Inflammatory macrophage (primary cell): ENCODE measurements at regions not wholly inside any gene's neighbourhood (a gene's known extent, or its start where the extent isn't known, plus 50 kb on each side); places are given as distances from the start of the nearest gene placed in this dataset.
A peak's percentile ranks its signal among the peaks of the same experiment; 100 is the strongest.
"Not testable (repeated sequence)": the region's sequence is repeated elsewhere in the genome, so short reads cannot be mapped to it uniquely, and the experiment has no call there.

Experiments
- DNase-seq, 2 donors: peaks; one replicate each; pipeline ENCODE4 v3.0.0-alpha.2; 2020 to 2022

DNA sequence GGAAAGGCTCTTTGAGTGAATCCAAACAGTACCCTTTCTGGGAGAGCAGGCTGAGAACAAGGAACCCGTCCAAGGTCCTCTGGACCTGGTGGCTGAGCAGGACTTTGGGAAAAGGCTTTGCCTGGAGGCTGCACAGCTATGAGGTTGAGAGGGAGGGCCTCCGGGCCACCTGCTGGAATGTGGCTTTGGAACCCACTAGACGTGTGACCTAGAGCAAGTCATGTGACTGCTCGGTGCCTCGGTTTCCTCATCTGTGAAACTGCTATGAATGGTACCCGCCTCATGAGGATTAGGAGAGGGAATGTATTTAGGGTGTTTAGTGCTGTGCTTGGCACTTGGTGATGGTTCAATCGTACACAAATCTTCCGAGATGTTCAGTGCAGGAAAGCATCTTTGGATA lies 50.4 kb downstream of the HAPSTR1 start:
- DNase-seq: no peak

DNA sequence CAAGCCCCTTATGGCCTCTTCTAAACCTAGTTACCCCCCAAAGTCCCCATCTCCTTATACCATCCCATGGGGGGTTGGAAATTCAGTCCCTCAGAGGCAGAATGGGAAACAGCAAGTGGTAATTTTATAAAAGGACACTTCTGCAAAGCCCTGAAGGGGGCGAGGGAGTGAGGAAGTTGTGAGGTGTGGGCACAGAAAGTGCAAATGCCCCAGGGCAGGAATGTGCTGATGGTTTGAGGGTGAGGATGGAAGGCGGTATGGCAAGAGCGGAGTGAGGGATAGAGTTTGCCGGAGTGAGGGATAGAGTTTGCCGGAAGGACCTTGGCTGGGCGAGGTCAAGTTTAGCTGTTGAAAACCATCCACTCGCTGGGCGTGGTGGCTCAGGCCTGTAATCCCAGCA lies 52.7 kb downstream of the HAPSTR1 start:
- no peak for DNase-seq

DNA sequence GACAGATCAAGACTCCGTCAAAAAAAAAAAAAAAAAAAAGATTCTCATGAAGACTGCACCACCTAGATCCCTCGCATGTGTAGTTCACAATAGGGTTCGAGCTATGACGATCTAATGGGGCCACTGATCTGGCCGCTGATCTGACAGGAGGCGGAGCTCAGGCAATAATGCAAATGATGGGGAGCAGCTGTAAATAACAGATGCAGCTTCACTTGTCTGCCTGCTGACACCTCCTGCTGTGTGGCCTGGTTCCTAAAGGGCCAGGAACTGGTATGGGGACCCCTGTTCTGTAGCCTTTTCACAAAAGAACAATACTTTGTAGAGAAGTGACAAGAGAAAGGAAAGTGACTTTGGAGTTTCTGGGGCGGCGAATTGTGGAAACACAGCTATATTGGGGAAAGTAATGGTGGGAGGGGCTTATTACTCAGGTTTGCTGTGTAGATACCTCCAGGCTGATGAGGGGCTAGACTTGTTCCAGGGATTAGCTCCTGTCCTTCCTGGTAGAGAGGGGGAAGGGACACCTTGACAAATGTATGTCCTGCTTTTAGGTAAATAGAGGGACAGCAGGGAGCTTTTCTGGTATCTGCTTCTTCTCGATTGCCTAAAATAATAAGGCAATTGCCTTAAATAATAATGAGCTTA lies 57.1 kb downstream of the HAPSTR1 start:
- DNase-seq: no peak

DNA sequence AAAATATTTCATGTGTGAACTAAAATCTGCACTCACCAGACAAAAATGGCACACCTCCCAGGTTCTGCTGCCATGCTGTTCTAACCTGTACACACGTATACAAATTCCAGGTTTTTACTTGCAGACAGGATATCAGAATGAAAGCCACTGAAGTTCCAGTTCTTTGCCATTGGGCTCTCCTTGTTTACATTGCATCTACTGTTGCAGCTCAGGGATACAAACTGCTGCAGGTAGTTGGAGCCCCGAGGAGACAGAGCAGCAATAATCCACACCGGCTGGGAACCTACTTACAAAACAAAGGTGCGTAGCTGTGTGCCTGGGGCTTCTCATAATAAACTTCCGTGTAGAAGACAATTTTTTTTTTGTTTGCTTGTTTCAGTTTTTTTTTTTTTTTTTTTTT lies 59.6 kb downstream of the HAPSTR1 start:
- DNase-seq: no peak

DNA sequence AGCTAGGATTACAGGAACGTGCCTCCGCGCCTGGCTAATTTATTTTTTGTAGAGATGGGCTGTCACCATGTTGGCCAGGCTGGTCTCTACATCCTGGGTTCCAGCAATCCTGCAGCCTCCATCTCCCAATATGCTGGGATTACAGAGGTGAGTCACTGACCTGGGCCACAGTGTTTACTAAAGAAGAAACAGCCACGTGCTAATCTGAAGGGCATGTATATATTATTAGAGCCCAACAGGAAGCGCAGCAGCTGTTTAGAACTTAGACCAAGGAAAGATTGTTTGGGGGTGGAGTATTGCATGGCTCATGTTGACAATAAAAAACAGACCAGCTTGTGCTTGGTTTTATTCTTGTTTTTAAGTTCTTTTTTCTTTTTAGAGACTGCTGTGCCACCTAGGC lies 60.2 kb downstream of the HAPSTR1 start:
- no peak for DNase-seq

DNA sequence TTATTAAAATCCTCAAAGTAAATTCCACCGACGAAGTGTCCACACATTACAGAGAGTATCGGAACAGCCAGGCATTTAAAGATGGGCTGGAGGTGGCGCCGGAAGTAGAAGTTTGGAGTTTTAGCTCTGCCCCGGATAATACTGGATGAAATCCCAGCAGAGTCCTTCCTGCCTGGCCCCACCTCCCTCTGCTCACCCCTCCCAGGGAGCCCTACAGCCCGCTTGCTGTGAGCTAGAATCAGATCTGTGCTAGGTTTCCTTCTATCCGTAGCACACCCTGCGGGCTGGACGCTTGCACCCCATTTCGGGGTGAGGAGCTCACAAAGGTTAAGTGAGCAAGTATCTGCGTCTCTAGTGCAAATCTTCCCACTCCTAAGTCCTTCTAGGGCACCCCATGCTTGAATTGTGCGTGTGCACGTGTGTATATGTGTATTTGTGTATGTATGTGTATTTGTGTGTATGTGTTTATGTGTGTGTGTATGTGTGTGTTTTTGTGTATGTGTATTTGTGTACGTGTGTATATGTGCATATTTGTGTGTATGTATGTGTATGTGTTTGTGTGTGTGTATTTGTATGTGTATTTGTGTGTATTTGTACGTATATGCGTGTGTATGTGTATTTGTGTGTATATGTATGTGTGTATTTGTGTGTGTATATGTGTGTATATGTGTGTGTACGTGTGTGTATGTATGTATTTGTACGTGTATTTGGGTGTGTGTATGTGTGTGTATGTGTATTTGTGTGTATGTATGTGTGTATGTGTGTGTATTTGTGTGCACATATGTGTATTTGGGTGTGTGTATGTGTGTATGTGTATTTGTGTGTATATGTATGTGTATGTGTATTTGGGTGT lies 61.4 kb downstream of the HAPSTR1 start:
- DNase-seq: no peak

DNA sequence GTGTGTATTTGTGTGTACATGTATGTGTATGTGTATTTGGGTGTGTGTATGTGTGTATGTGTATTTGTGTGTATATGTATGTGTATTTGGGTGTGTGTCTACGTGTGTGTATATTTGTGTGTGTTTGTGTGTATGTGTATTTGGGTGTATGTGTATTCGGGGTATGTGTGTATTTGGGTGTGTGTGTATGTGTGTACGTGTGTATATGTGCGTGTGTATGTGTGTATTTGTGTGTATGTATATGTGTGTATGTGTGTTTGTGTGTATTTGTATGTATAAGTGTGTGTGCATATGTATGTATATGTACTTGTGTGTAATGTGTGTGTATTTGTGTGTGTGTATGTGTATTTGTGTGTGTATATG lies 62.0 kb downstream of the HAPSTR1 start:
- DNase-seq: no peak

DNA sequence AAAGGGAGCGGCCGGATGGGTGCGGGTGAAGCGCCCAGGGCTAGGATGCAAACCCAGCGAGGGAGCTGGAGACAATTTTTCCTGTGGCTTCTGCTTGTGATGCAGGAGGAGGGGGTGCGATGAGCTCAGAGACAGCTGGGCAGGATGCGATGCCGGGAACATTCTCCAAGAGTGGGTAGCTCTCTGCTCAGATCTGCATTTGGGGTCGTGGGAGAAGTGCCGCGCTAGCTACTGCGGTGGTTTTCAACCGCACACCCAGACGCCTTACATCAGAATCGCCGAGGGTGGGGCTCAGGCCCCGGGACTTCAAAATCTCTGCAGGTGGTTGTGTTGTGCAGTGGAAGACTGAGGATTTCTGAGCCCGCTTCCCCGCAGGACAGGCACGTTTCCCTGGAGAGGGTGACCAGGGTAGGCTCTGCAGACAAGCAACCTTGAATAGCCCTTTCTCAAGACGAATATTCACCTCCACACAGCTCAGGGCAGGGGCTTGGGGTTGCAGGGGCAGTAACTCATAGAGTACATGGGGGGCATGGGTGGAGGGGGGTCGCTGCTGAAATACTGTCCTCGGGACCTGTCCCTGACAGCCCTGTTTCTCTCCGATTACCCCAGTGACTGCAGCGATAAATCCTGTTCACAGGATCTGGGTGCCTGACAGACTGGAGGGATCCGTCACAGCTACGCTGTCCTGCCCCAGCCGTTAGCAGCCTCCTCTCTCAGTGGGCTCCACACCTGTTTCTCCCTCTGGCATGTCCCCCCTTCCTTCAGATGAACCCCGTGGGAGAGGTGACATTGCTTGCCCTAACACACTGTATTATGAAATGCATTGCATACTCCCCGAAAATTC lies 63.3 kb downstream of the HAPSTR1 start:
- DNase-seq: no peak

DNA sequence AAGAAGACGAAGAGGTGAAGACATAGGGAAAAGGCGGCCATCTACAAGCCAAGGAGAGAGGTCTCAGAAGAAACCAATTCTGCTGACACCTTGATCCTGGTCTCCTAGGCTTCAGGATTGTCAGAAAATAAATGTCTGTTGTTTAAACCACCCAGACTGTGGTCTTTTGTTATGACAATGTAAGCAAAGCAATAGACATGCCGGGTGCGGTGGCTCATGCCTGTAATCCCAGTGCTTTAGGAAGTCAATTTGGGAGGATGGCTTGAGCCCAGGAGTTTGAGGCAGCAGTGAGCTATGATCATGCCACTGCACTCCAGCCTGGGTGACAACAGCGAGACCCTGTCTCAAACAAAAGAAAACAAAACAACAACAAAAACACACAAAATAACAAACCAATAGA lies 64.4 kb downstream of the HAPSTR1 start:
- DNase-seq: no peak

DNA sequence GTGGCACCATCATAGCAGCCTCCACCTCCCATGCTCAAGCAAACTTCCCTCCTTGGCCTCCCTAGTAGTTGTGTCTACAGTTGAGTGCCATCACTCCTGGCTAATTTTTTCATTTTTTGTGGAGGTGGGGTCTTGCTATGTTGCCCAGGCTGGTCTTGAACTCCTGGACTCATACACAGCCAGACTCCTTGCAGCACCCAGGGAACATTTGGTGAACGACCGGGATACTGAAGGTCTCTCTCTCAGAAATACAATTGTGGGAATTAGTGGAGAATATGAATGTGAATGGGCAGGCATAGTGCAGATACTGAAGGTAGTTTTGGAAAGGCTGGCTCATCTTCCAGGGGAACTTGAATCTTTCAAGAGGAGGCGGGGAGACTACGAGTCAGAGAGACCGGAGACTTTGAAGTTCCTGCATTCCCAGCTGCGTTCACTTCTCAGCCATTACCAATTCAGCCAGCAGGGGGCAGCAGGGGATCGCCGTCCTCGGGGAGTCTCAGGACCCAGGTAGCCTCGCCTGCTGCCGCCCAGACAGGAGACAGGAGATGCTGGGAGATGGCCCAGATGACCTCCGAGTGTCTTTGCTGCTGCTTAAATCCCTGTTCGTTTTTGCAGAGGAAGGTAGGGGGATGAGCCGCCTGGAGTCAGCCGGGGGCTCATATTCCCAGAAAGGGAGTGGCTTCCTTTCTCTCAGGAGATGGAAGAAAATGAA lies 68.6 kb downstream of the HAPSTR1 start:
- DNase-seq: peak; percentile 15 to 38

DNA sequence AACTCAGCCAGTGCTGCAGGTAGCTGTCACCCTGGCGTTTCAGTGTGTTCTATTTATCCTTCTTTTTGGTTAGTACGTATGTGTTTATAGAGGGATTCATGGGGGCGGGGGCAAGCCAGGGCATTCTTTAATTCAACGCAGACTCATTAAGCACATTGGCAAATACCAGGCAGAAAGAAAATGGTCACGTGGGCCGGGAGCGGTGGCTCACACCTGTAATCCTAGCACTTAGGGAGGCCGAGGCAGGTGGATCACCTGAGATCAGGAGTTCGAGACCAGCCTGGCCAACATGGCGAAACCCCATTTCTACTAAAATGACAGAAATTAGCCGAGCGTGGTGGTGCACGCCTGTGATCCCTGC lies 69.1 kb downstream of the HAPSTR1 start:
- DNase-seq: no peak

DNA sequence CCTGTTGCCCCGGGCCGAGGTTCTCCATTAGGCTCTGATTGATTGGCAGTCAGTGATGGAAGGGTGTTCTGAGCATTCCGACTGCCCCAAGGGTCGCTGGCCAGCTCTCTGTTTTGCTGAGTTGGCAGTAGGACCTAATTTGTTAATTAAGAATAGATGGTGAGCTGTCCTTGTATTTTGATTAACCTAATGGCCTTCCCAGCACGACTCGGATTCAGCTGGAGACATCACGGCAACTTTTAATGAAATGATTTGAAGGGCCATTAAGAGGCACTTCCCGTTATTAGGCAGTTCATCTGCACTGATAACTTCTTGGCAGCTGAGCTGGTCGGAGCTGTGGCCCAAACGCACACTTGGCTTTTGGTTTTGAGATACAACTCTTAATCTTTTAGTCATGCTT lies 74.2 kb downstream of the HAPSTR1 start:
- no peak for DNase-seq

DNA sequence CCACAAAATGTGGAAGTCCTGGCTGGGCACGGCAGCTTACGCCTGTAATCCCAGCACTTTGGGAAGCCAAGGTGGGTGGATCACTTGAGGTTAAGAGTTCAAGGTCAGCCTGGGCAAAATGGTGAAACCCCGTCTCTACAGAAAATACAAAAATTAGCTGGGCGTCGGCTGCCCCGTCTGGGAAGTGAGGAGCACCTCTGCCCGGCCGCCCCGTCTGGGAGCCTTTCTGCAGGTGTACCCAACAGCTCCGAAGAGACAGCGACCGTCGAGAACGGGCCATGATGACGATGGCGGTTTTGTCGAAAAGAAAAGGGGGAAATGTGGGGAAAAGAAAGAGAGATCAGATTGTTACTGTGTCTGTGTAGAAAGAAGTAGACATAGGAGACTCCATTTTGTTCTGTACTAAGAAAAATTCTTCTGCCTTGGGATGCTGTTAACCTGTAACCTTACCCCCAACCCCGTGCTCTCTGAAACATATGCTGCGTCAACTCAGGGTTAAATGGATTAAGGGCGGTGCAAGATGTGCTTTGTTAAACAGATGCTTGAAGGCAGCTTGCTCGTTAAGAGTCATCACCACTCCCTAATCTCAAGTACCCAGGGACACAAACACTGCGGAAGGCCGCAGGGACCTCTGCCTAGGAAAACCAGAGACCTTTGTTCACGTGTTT lies 75.0 kb downstream of the HAPSTR1 start:
- not testable (repeated sequence) for DNase-seq

DNA sequence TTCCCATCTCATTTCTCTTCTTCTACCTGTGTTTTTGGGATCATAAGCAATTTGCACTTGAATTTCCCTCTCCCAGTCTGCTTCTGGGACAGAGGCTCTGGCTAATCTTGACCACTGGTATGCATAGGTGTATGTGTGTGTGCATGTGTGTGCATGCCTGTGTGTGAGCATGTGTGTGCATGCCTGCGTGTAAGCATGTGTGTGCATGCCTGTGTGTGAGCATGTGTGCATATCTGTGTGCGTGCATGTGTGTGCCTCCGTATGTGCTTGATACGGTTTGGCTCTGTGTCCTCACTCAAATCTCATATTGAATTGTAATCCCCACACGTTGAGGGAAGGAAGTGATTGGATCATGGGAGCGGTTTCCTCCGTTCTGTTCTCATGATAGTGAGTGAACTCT lies 77.7 kb downstream of the HAPSTR1 start:
- DNase-seq: no peak

DNA sequence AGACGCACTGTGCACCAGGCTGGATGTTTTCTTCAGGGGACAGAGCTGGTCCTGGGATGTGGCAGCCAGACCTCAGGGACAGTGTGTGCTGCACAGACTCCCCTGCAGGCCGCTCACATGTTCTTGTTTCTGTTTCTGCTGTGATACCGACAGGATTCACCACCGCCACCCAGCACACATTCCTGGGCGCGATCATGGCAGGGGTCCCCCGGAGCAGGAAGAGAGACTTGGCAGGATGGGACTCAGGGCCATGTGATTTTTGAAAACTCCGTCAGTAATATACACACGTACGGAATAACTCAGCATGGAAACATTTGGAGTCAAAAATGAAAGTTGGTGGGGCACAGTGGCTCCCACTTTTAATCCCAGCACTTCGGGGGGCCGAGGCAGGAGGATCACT lies 79.0 kb downstream of the HAPSTR1 start:
- DNase-seq: no peak

DNA sequence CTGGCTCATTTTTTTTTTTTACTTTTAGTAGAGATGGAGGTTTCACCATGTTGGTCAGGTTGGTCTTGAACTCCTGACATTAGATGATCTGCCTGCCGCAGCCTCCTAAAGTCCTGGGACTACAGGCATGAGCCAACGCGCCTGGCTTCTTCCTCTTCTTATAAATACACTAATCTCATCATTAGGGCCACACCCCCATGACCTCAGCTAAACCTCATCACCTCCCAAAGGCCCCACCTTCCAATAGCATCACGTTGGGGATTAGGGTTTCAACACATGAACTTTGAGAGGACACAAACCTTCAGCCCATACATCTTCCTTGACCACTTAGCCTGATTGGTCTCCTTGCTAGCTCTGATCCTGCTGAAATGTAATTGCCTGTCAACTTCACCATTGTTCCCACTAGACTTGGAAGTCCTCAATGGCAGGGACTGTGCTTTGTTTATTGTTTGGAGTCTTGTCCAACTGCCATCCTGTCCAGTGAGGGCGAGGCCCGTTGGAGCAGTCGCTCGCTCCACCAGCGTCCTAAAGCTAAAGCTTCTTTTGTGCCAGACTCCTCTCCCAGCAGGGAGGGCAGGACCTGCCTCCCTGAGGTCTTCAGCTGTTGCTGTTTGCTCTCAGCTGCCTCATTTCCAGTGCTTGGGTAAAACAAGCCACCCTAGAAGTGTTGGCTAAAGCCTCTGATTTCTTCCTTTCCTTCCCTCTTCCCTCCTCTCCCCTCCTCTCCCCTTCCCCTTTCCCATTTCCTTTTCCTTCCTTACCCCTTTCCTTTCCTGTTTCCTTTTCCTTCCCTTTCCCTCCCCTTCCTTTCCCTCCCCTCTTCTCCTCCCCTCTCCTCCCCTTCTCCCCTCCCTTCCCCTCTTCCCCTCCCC lies 85.3 kb downstream of the HAPSTR1 start:
- DNase-seq: no peak

DNA sequence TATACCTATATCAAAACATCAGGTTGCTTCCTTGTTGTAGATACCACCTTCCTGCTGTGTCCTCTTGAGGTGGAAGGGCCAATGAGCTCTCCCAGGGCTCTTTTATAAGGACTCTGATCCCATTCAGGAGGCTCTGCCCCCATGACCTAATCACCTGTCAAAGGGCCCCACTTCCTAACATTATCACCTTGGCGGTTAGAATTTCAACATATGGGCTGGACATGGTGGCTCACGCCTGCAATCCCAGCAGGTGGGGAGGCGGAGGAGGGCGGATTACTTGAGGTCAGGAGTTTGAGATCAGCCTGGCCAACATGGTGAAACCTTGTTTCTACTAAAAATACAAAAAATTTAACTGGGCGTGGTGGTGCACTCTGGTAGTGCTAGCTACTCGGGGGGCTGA lies 86.4 kb downstream of the HAPSTR1 start:
- no peak for DNase-seq

DNA sequence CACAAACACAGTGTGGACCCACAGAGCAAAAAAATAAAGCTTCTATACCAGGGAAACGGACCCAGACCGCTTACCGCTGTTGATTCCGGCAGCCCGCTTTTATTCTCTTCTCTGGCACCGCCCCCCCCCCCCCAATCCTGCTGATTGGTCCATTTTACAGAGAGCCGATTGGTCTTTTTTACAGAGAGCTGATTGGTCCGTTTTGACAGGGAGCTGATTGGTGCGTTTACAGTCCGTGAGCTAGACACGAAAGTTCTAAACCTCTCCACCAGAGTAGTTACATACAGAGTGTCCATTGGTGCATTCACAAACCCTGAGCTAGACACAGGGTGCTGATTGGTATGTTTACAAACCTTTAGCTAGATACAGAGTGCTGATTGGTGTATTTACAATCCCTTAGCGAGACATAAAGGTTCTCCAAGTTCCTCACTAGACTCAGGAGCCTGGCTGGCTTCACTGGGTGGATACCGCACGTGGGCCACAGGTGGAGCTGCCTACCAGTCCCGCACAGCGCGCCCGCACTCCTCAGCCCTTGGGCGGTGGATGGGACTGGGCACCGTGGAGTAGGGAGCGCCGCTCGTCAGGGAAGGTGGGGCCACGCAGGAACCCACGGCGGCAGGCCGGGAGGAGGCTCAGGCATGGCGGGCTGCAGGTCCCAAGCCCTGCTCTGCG lies 92.4 kb downstream of the HAPSTR1 start:
- no peak for DNase-seq

DNA sequence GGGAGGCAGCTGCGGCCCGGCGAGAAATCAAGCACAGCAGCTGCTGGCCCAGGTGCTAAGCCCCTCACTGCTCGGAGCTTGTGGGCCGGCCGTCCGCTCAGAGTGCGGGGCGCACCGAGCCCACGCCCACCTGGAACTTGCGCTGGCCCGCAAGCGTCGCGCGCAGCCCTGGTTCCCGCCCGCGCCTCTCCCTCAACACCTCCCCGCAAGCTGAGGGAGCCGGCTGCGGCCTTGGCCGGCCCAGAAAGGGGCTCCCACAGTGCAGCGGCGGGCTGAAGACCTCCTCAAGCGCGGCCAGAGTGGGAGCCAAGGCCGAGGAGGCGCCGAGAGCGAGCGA lies 92.9 kb downstream of the HAPSTR1 start:
- DNase-seq: no peak

DNA sequence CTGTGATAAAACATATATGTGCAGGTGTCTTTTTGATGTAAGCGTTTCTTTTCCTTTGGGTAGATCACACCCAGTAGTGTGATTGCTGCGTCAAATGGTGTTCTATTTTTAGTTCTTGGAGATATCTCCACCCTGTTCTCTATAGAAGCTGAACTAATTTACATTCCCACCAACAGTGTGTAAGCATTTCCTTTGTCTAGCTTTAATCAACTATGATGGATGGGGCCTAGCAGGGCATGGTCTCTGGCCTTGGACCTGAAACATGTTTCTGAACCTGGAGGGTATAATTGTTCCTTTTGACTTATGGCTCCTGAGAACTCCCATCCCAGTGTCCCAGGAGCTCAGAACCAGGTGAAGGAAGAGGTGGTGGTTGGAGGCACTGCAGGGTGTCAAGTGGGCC lies 93.9 kb downstream of the HAPSTR1 start:
- no peak for DNase-seq

DNA sequence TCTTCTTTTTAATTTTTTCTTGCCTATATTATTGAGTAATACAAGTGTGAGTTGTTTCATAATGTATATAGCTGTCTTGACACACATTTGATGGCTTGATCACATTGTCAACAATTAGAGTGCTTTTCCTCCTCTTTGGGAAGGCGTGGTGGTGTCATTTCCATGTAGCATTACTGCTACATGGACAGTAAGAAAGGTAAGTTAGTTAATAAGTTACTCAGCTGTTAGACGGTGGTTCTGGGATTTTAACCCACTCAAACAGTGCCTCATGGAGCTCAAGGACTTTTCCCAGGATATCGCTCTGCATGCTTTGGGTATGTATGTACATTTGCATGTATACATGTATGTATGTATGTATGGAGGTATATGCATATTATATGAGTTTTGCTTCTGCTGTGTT lies 94.6 kb downstream of the HAPSTR1 start:
- no peak for DNase-seq
